SK-N-SH (cell line): ENCODE measurements at regions not wholly inside any gene's neighbourhood (a gene's known extent, or its start where the extent isn't known, plus 50 kb on each side); places are given as distances from the start of the nearest gene placed in this dataset.

ENCODE experiments used
- CTCF ChIA-PET: fragments of 300-600, 350-600 bp; formaldehyde crosslinking; extraction: SDS; loops from one replicate; lab custom pipeline; 2021; lab: Yijun Ruan, JAX
- POLR2A ChIA-PET: fragments of 350-600 bp; sonication (Branson Sonifier 250); formaldehyde crosslinking; extraction: SDS; loops from one replicate; lab custom pipeline; 2020; ENCODE audit warnings: antibody characterized with exemption, inconsistent platforms; lab: Yijun Ruan, JAX
- DNase-seq: peaks from one replicate; pipeline ENCODE4 v3.0.0; 2012
- H2AFZ ChIP-seq: fragments of 200-600 bp; sonication (generic); 2 replicates; pipeline ENCODE4 v1.8.1; 2016; ENCODE audit warnings: antibody characterized with exemption, mild to moderate bottlenecking, low read depth
- H3F3A ChIP-seq: fragments of 200-600 bp; sonication (generic); replicated peaks from 2 replicates; pipeline ENCODE3; 2016; ENCODE audit warnings: antibody characterized with exemption, mild to moderate bottlenecking; ENCODE audit not compliant: insufficient read depth
- H3K27ac ChIP-seq, 2 experiments: fragments of 200-500 bp in 1 of 2; fragments of 200-600 bp in 1 of 2; sonication (Bioruptor generic) in 1 of 2; sonication (generic), shearing (Covaris generic) in 1 of 2; 2 replicates each; pipeline versions ENCODE4 v1.5.1 to v1.6.1; 2014 to 2016; ENCODE audit warnings: low read depth in 2 of 2, inconsistent platforms in 1 of 2, low read length in 1 of 2, mild to moderate bottlenecking in 1 of 2, mixed read lengths in 1 of 2
- H3K27me3 ChIP-seq: fragments of 200-600 bp; sonication (generic), shearing (Covaris generic); 2 replicates; pipeline ENCODE4 v1.6.1; 2016; ENCODE audit warnings: mixed run types; ENCODE audit not compliant: insufficient read depth
- H3K36me3 ChIP-seq, 2 experiments: fragments of 200-500 bp in 1 of 2; fragments of 200-600 bp in 1 of 2; sonication (Bioruptor generic) in 1 of 2; sonication (generic) in 1 of 2; replicated peaks in 1 of 2; 2 replicates each; pipeline versions ENCODE3 to v1.5.1; 2014 to 2016; ENCODE audit warnings: low read length in 1 of 2, mild to moderate bottlenecking in 1 of 2; ENCODE audit not compliant: insufficient read depth in 2 of 2, control insufficient read depth in 1 of 2
- H3K4me1 ChIP-seq, 2 experiments: fragments of 200-500 bp in 1 of 2; fragments of 200-600 bp in 1 of 2; sonication (Bioruptor generic) in 1 of 2; sonication (generic), shearing (Covaris generic) in 1 of 2; 2 replicates each; pipeline versions ENCODE4 v1.5.1 to v1.6.1; 2014 to 2016; ENCODE audit warnings: low read depth in 1 of 2, low read length in 1 of 2, mixed run types in 1 of 2; ENCODE audit not compliant: insufficient read depth in 2 of 2, control insufficient read depth in 1 of 2
- H3K4me2 ChIP-seq: fragments of 200-600 bp; sonication (generic), shearing (Covaris generic); 2 replicates; pipeline ENCODE4 v1.6.1; 2017; ENCODE audit warnings: mixed run types
- H3K4me3 ChIP-seq, 2 experiments: fragments of 200-500 bp in 1 of 2; fragments of 200-600 bp in 1 of 2; sonication (Bioruptor generic) in 1 of 2; sonication (generic), shearing (Covaris generic) in 1 of 2; 2 replicates each; pipeline versions ENCODE4 v1.5.1 to v1.8.1; 2014 to 2016; ENCODE audit warnings: low read depth in 2 of 2, inconsistent platforms in 1 of 2, low read length in 1 of 2, mild to moderate bottlenecking in 1 of 2, mixed read lengths in 1 of 2, moderate library complexity in 1 of 2
- H3K79me2 ChIP-seq: fragments of 200-600 bp; sonication (generic); 2 replicates; pipeline ENCODE4 v1.8.1; 2017; ENCODE audit warnings: mild to moderate bottlenecking; ENCODE audit not compliant: insufficient read depth
- H3K9ac ChIP-seq: fragments of 200-600 bp; sonication (generic); 2 replicates; pipeline ENCODE4 v1.6.1; 2017; ENCODE audit warnings: mixed run types
- H3K9me2 ChIP-seq: fragments of 200-600 bp; sonication (generic); 2 replicates; pipeline ENCODE4 v1.6.1; 2017; ENCODE audit warnings: mixed run types
- H3K9me3 ChIP-seq: fragments of 200-600 bp; sonication (generic); 2 replicates; pipeline ENCODE4 v1.6.1; 2017; ENCODE audit warnings: mixed run types, mild to moderate bottlenecking, moderate library complexity
- H4K20me1 ChIP-seq: fragments of 200-600 bp; sonication (generic); 2 replicates; pipeline ENCODE4 v1.6.1; 2017; ENCODE audit warnings: mild to moderate bottlenecking, mixed run types; ENCODE audit not compliant: insufficient read depth
- EP300 ChIP-seq, 2 experiments: IDR thresholded peaks; 2 replicates each; pipeline versions ENCODE4 v1.4.0 to v1.6.1; 2012; ENCODE audit warnings: borderline replicate concordance in 1 of 2, low read depth in 1 of 2, low read length in 1 of 2
- EZH2phosphoT487 ChIP-seq: fragments of 200-600 bp; sonication (generic); IDR thresholded peaks from 2 replicates; pipeline ENCODE4 v1.6.1; 2017; ENCODE audit warnings: low read depth, mixed run types, mild to moderate bottlenecking, antibody characterized with exemption, moderate library complexity, borderline replicate concordance
- GABPA ChIP-seq: IDR thresholded peaks from 2 replicates; pipeline ENCODE4 v1.4.0; 2012; ENCODE audit warnings: low read depth, mild to moderate bottlenecking
- JUND ChIP-seq: IDR thresholded peaks from 2 replicates; pipeline ENCODE4 v1.4.0; 2012
- MXI1 ChIP-seq: IDR thresholded peaks from 2 replicates; pipeline ENCODE4 v1.6.1; 2012; ENCODE audit warnings: mild to moderate bottlenecking, low read depth, low read length, improper control_type of control experiment
- NRF1 ChIP-seq: IDR thresholded peaks from 2 replicates; pipeline ENCODE4 v1.6.1; 2012; ENCODE audit warnings: low read depth, mild to moderate bottlenecking, low read length
- RAD21 ChIP-seq: IDR thresholded peaks from 2 replicates; pipeline ENCODE4 v1.6.1; 2012; ENCODE audit warnings: mild to moderate bottlenecking, low read length
- REST ChIP-seq: IDR thresholded peaks from 2 replicates; pipeline ENCODE4 v1.6.1; 2012; ENCODE audit warnings: mild to moderate bottlenecking, low read depth, low read length, moderate library complexity
- RFX5 ChIP-seq: IDR thresholded peaks from 2 replicates; pipeline ENCODE4 v1.6.1; 2012; ENCODE audit warnings: mild to moderate bottlenecking, improper control_type of control experiment, low read length
- TEAD4 ChIP-seq: IDR thresholded peaks from 2 replicates; pipeline ENCODE4 v1.4.0; 2012; ENCODE audit warnings: mild to moderate bottlenecking, borderline replicate concordance; ENCODE audit not compliant: insufficient read depth
- USF2 ChIP-seq: fragments of 150-350 bp; IDR thresholded peaks from 2 replicates; pipeline ENCODE4 v1.6.1; 2017; ENCODE audit warnings: antibody characterized with exemption, low read length, low read depth, borderline replicate concordance
- YY1 ChIP-seq: IDR thresholded peaks from 2 replicates; pipeline ENCODE4 v1.4.0; 2012; ENCODE audit warnings: low read depth, mild to moderate bottlenecking
- WGBS: methylation state at CpG from one replicate; pipeline ENCODE4 v1.1.6; 2017; ENCODE audit warnings: low lambda C conversion rate; 5-methylcytosine and 5-hydroxymethylcytosine counted together
- TF ChIP-seq, protein P1 (sequence below): IDR thresholded peaks from 2 replicates; pipeline ENCODE4 v1.4.0; 2012; ENCODE audit warnings: low read depth, borderline replicate concordance

- WGBS: 42% methylated on average over 3 of the region's 3 CpGs
- ChIA-PET POLR2A (no interaction called here), CTCF (interaction anchor here (1.2 to 1.9 kb wide), 2 partner anchors 16 to 130 kb away, joined by 3 to 5 read pairs; no protein-coding TSS in a partner anchor)
- H3K9ac ChIP-seq: no peak overlapping the region
- H3K4me1 ChIP-seq: peaks cover 0 to 3% of the 10 kb centered on the region in 2 experiments; a peak in 1 of 4 replicates
- H3K27me3 ChIP-seq: peaks cover 14% of the 10 kb centered on the region; the same call in 1 of the 2 replicates
- peaks cover 5% of the 10 kb centered on the region; the same call in 1 of the 2 replicates for H3K9me3 ChIP-seq
- no peaks in the 10 kb centered on the region for H3K36me3 ChIP-seq
- DNase-seq: no peak
- H3F3A ChIP-seq: no peaks in the 10 kb centered on the region
- no peaks in the 10 kb centered on the region for H3K9me2 ChIP-seq
- no peak overlapping the region for H2AFZ ChIP-seq
- no peaks in the 10 kb centered on the region for H3K79me2 ChIP-seq
- H3K27ac ChIP-seq: no peak overlapping the region
- H3K4me2 ChIP-seq: no peak overlapping the region
- no peak overlapping the region for H3K4me3 ChIP-seq
- H4K20me1 ChIP-seq: no peaks in the 10 kb centered on the region
- TF ChIP-seq RAD21 (no peak), NRF1 (no peak), EP300 (IDR thresholded peaks at IDR 0.05; ENCODE audit: borderline replicate concordance in 1 of 2, low read depth in 1 of 2, low read length in 1 of 2) (no peak), TEAD4 (no peak), USF2 (no peak), MXI1 (no peak), RFX5 (no peak)
These were observed 158.5 kb downstream of the FOXD2 start for GRCh38 chr1:47596328-47596727.

- Histone ChIP-seq H3K79me2 (no peaks in the 10 kb centered on the region), H3K4me1 (no peaks in the 10 kb centered on the region; a peak in 1 of 4 replicates), H2AFZ (no peak overlapping the region), H3F3A (no peaks in the 10 kb centered on the region), H3K9me3 (peaks cover 5% of the 10 kb centered on the region; the same call in 1 of the 2 replicates), H3K27ac (no peak overlapping the region), H3K36me3 (no peaks in the 10 kb centered on the region), H3K4me3 (no peak overlapping the region), H3K9ac (no peak overlapping the region), H4K20me1 (no peaks in the 10 kb centered on the region), H3K4me2 (no peak overlapping the region), H3K27me3 (peaks cover 3% of the 10 kb centered on the region; the same call in 1 of the 2 replicates), H3K9me2 (no peaks in the 10 kb centered on the region)
- ChIA-PET POLR2A (no interaction called here), CTCF (interaction anchor here (1.0 to 1.9 kb wide), 3 partner anchors 9 to 161 kb away, joined by 3 to 5 read pairs (median 4); partner anchors contain the start of gene FOXD2)
- DNase-seq: no peak
- TF ChIP-seq GABPA (no peak), JUND (no peak), YY1 (no peak)
- 52% methylated on average over 8 of the region's 8 CpGs for WGBS
These were observed 160.5 kb downstream of the FOXD2 start for GRCh38 chr1:47598357-47598756.

GRCh38 chr1:47599777-47600176 is 161.9 kb downstream of the FOXD2 start:
- 64% methylated on average over 3 of the region's 3 CpGs for WGBS
- Histone ChIP-seq H3K9me3 (peaks cover 5% of the 10 kb centered on the region; the same call in 1 of the 2 replicates), H3K4me2 (no peak overlapping the region)

More at GRCh38 chr1:47599777-47600176, 161.9 kb downstream of the FOXD2 start:
- no peaks in the 10 kb centered on the region for H3K9me2 ChIP-seq
- ChIA-PET CTCF (interaction anchor here (1.2 kb wide), 1 partner anchor 10 kb away, joined by 4 read pairs; no protein-coding TSS in a partner anchor), POLR2A (no interaction called here)
- H3K27ac ChIP-seq: no peak overlapping the region
- no peak overlapping the region for H2AFZ ChIP-seq
- H3K79me2 ChIP-seq: no peaks in the 10 kb centered on the region
- H3F3A ChIP-seq: no peaks in the 10 kb centered on the region
- H4K20me1 ChIP-seq: no peaks in the 10 kb centered on the region
- DNase-seq: no peak
- H3K27me3 ChIP-seq: no peaks in the 10 kb centered on the region
- H3K36me3 ChIP-seq: no peaks in the 10 kb centered on the region
- H3K4me1 ChIP-seq: no peaks in the 10 kb centered on the region
- H3K9ac ChIP-seq: no peak overlapping the region
- no peak for TF ChIP-seq EZH2phosphoT487
- no peak for TF ChIP-seq GABPA
- TF ChIP-seq REST: no peak
- TF ChIP-seq, protein P1, sequence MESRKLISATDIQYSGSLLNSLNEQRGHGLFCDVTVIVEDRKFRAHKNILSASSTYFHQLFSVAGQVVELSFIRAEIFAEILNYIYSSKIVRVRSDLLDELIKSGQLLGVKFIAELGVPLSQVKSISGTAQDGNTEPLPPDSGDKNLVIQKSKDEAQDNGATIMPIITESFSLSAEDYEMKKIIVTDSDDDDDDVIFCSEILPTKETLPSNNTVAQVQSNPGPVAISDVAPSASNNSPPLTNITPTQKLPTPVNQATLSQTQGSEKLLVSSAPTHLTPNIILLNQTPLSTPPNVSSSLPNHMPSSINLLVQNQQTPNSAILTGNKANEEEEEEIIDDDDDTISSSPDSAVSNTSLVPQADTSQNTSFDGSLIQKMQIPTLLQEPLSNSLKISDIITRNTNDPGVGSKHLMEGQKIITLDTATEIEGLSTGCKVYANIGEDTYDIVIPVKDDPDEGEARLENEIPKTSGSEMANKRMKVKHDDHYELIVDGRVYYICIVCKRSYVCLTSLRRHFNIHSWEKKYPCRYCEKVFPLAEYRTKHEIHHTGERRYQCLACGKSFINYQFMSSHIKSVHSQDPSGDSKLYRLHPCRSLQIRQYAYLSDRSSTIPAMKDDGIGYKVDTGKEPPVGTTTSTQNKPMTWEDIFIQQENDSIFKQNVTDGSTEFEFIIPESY: no peak
- TF ChIP-seq TEAD4: no peak
- no peak overlapping the region for H3K4me3 ChIP-seq
